Ishikawa (cell line): ENCODE measurements at regions not wholly inside any gene's neighbourhood (a gene's known extent, or its start where the extent isn't known, plus 50 kb on each side); places are given as distances from the start of the nearest gene placed in this dataset.

Source experiments
- CEBPB ChIP-seq: IDR thresholded peaks from 2 replicates; pipeline ENCODE4 v1.6.1; 2012
- CREB1 ChIP-seq: IDR thresholded peaks from 2 replicates; pipeline ENCODE4 v1.6.1; 2012; ENCODE audit warnings: low read depth
- EGR1 ChIP-seq: IDR thresholded peaks from 2 replicates; pipeline ENCODE4 v1.6.1; 2012
- EP300 ChIP-seq: IDR thresholded peaks from 2 replicates; pipeline ENCODE4 v1.6.1; 2012; ENCODE audit warnings: borderline replicate concordance
- NFIC ChIP-seq: IDR thresholded peaks from 2 replicates; pipeline ENCODE4 v1.6.1; 2012
- RAD21 ChIP-seq: IDR thresholded peaks from 2 replicates; pipeline ENCODE4 v1.6.1; 2012; ENCODE audit warnings: low read depth
- REST ChIP-seq: IDR thresholded peaks from 2 replicates; pipeline ENCODE4 v1.6.1; 2012; ENCODE audit warnings: low read depth, mild to moderate bottlenecking
- TAF1 ChIP-seq: IDR thresholded peaks from 2 replicates; pipeline ENCODE4 v1.6.1; 2012; ENCODE audit warnings: low read depth, mild to moderate bottlenecking
- TCF12 ChIP-seq: IDR thresholded peaks from 2 replicates; pipeline ENCODE4 v1.6.1; 2012; ENCODE audit warnings: low read depth
- TEAD4 ChIP-seq: IDR thresholded peaks from 2 replicates; pipeline ENCODE4 v1.6.1; 2012
- ZBTB7A ChIP-seq: IDR thresholded peaks from 2 replicates; pipeline ENCODE4 v1.6.1; 2012; ENCODE audit warnings: low read depth
- TF ChIP-seq, protein P1 (sequence below): IDR thresholded peaks from 2 replicates; pipeline ENCODE4 v1.6.1; 2012

DNA sequence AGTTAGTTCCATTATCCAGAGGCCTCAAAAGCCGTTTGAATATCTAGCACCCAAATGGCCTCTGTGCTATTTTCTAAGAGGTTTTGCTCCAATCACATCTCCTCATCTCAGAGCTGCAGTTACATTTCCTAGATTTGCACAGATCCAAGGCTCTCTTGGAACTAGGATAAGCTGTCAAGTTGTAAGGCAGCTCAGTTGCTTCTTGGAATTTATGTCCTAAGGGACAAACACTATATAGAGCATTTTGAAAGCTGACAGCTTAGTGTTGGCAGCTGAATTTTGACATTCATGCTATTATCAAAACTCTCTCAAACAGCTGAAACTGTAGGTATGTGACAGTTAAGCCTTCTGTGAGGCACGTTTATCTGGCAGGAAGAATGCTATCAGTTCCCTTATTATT is 97.0 kb downstream of the MACIR start:
- no peak for TF ChIP-seq NFIC
- TF ChIP-seq, protein P1, sequence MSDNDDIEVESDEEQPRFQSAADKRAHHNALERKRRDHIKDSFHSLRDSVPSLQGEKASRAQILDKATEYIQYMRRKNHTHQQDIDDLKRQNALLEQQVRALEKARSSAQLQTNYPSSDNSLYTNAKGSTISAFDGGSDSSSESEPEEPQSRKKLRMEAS = no peak
- no peak for TF ChIP-seq EP300
- TF ChIP-seq TCF12 = no peak
- TF ChIP-seq REST = no peak
- no peak for TF ChIP-seq EGR1
- no peak for TF ChIP-seq RAD21
- TF ChIP-seq ZBTB7A = no peak
- no peak for TF ChIP-seq CREB1
- TF ChIP-seq TEAD4 = no peak
- TF ChIP-seq TAF1 = no peak
- no peak for TF ChIP-seq CEBPB
